Suprapubic skin (tissue), 3 donors: ENCODE measurements at regions not wholly inside any gene's neighbourhood (a gene's known extent, or its start where the extent isn't known, plus 50 kb on each side); places are given as distances from the start of the nearest gene placed in this dataset.

Experiments
- POLR2A ChIP-seq, 2 donors: fragments of 450-650 bp; IDR thresholded peaks; one replicate each; pipeline ENCODE4 v1.6.1; 2017; ENCODE audit warnings: antibody characterized with exemption in 2 of 2, mild to moderate bottlenecking in 2 of 2, moderate library complexity in 2 of 2
- TF ChIP-seq, protein P1 (sequence below), 2 donors: fragments of 200-600 bp in 1 of 2; fragments of 450-650 bp in 1 of 2; sonication (generic) in 1 of 2; IDR thresholded peaks; one replicate each; pipeline ENCODE4 v1.5.1; 2016 to 2019; ENCODE audit warnings: antibody characterized with exemption in 2 of 2, mild to moderate bottlenecking in 1 of 2, moderate library complexity in 1 of 2

DNA sequence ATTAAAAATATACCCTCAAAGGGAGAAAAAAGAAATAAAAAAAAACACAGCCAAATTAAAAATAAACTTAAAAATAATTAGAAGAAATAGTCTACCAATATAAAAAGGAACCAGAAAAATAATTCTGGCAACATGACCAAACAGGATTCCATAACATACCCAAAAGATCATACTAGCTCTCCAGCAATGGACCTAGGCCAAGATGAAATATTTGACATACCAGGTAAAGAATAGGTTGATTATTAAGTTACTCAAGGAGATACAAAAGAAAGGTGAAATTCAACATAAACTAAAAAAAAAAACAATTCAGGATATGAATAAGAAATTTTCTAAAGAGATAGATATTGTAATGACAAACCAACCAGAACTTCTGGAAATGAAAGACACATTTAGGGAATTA, 121.3 kb upstream of the SCAF11 start:
- TF ChIP-seq, protein P1, sequence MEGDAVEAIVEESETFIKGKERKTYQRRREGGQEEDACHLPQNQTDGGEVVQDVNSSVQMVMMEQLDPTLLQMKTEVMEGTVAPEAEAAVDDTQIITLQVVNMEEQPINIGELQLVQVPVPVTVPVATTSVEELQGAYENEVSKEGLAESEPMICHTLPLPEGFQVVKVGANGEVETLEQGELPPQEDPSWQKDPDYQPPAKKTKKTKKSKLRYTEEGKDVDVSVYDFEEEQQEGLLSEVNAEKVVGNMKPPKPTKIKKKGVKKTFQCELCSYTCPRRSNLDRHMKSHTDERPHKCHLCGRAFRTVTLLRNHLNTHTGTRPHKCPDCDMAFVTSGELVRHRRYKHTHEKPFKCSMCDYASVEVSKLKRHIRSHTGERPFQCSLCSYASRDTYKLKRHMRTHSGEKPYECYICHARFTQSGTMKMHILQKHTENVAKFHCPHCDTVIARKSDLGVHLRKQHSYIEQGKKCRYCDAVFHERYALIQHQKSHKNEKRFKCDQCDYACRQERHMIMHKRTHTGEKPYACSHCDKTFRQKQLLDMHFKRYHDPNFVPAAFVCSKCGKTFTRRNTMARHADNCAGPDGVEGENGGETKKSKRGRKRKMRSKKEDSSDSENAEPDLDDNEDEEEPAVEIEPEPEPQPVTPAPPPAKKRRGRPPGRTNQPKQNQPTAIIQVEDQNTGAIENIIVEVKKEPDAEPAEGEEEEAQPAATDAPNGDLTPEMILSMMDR (IDR thresholded peaks at IDR 0.05): no peak
- no peak for TF ChIP-seq POLR2A (IDR thresholded peaks at IDR 0.05)
